Breast epithelium (tissue), 4 donors: ENCODE measurements at regions not wholly inside any gene's neighbourhood (a gene's known extent, or its start where the extent isn't known, plus 50 kb on each side); places are given as distances from the start of the nearest gene placed in this dataset.

Experiments
- DNase-seq, 2 donors: peaks; one replicate each; pipeline ENCODE4 v3.0.0-alpha.2; 2019; ENCODE audit warnings: low spot score in 2 of 2
- H3K27ac ChIP-seq, 2 donors: fragments of 200-600 bp; sonication (generic) in 1 of 2; one replicate each; pipeline ENCODE4 v1.5.1; 2016 to 2019; ENCODE audit warnings: mild to moderate bottlenecking in 1 of 2
- H3K27me3 ChIP-seq, 2 donors: fragments of 200-600 bp; sonication (generic) in 1 of 2; one replicate each; pipeline versions ENCODE4 v1.5.1 to v1.6.0; 2017 to 2019; ENCODE audit warnings: control low read depth in 1 of 2, mild to moderate bottlenecking in 1 of 2
- H3K36me3 ChIP-seq: fragments of 200-600 bp; one replicate; pipeline ENCODE4 v1.5.1; 2019
- H3K4me1 ChIP-seq, 2 donors: fragments of 200-600 bp; sonication (generic); one replicate each; pipeline ENCODE4 v1.5.1; 2016 to 2019; ENCODE audit warnings: control low read depth in 1 of 2
- H3K4me3 ChIP-seq, 3 donors: fragments of 200-600 bp; sonication (generic); 1 replicate in 2 of 3; 2 replicates in 1 of 3; pipeline ENCODE4 v1.5.1; 2016 to 2019; ENCODE audit warnings: mild to moderate bottlenecking in 3 of 3, moderate library complexity in 2 of 3
- H3K9me3 ChIP-seq, 2 donors: fragments of 200-600 bp; sonication (generic) in 1 of 2; one replicate each; pipeline ENCODE4 v1.5.1; 2016 to 2019; ENCODE audit warnings: control low read depth in 1 of 2
- CTCF ChIP-seq, 3 donors: fragments of 450-650 bp; IDR thresholded peaks; one replicate each; pipeline ENCODE4 v1.5.1; 2016 to 2017; ENCODE audit warnings: antibody characterized with exemption in 3 of 3, mild to moderate bottlenecking in 3 of 3, moderate library complexity in 3 of 3
- POLR2A ChIP-seq: fragments of 450-650 bp; IDR thresholded peaks from one replicate; pipeline ENCODE4 v1.6.1; 2016; ENCODE audit warnings: antibody characterized with exemption, mild to moderate bottlenecking, moderate library complexity
- POLR2AphosphoS5 ChIP-seq, 3 donors: sonication (generic); formaldehyde crosslinking; IDR thresholded peaks; one replicate each; pipeline ENCODE4 v1.6.1; 2017; ENCODE audit warnings: antibody characterized with exemption in 3 of 3
- intact Hi-C: fragments of 100-400 bp; cut with DNase I; formaldehyde crosslinking; loops from one replicate; pipeline ENCODE4 v1.15.1; 2023; ENCODE audit warnings: low total_unique reads

- H3K27ac ChIP-seq: peak overlapping the region; percentile 43 to 83
These were observed 77.5 kb upstream of the STEAP1B start for GRCh38 chr7:22577470-22578001.

DNA sequence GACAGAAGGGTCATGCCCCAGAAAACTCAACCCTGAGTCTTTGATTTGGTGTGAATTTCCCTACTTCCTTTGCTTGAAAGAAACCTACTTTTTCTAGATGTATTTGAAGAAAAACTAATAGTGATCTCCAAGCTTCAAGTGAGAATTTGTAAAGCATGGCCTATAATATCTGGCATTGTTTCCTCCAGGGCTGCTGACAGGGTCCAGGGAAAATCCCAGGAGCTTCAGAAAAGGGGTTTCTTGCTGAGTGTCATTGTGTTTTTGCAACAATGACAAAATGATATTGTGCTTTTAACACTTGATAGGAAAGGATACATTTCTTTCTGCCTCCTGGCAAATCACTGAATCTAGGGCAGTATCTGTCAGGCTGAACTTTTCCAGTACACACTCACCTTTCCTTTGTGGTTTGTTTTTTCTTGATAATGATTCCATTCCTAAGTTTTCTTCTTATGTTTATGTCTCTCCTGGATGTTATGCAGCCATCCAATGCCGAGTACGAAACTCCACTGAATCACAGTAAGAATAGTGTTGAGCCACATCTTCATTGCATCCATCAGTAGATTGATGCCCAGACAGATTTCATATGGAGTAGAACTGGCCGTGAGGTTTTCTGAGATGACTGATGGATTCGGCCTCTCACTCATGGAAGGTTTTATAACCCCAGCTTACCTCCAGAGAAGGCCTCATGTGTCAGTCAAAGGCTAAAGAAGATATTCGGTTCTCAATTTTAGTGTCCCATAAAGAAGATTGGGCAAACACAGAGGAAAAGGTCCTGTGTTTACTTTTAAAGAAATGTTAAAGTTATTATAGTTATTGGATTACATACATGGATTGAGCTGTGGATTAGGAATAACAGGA lies 76.9 kb upstream of the STEAP1B start:
- no peak for DNase-seq
- no peaks in the 10 kb centered on the region for H3K9me3 ChIP-seq
- H3K4me1 ChIP-seq: no peaks in the 10 kb centered on the region
- no peaks in the 10 kb centered on the region for H3K36me3 ChIP-seq
- H3K4me3 ChIP-seq: no peak overlapping the region
- H3K27me3 ChIP-seq: peaks cover 0 to under 1% of the 10 kb centered on the region in 2 donors
- H3K27ac ChIP-seq: peak overlapping the region; percentile 43 to 83
- intact Hi-C loops: no loop called here
- TF ChIP-seq POLR2AphosphoS5 (IDR thresholded peaks at IDR 0.05) (no peak), POLR2A (no peak), CTCF (IDR thresholded peaks at IDR 0.05) (no peak)

More at GRCh38 chr7:22577470-22578001, 77.5 kb upstream of the STEAP1B start:
- TF ChIP-seq CTCF (IDR thresholded peaks at IDR 0.05) (no peak), POLR2A (no peak), POLR2AphosphoS5 (IDR thresholded peaks at IDR 0.05) (peak; percentile 69 to 97 (median 79))
- no peak overlapping the region for H3K4me3 ChIP-seq
- H3K36me3 ChIP-seq: no peaks in the 10 kb centered on the region
- DNase-seq: peak in 1 of 2 donors; percentile 48
- intact Hi-C loops: no loop called here
- H3K27me3 ChIP-seq: no peaks in the 10 kb centered on the region
- H3K4me1 ChIP-seq: no peaks in the 10 kb centered on the region
- no peaks in the 10 kb centered on the region for H3K9me3 ChIP-seq

GRCh38 chr7:22574754-22575520 lies 74.9 kb upstream of the STEAP1B start:
- Histone ChIP-seq H3K27ac (no peak overlapping the region), H3K4me1 (no peaks in the 10 kb centered on the region), H3K4me3 (no peak overlapping the region), H3K27me3 (peaks cover 0 to 6% of the 10 kb centered on the region in 2 donors), H3K9me3 (no peaks in the 10 kb centered on the region), H3K36me3 (no peaks in the 10 kb centered on the region)
- TF ChIP-seq POLR2A (no peak), CTCF (IDR thresholded peaks at IDR 0.05) (no peak), POLR2AphosphoS5 (IDR thresholded peaks at IDR 0.05) (no peak)
- intact Hi-C loops: no loop called here
- DNase-seq: no peak

DNA sequence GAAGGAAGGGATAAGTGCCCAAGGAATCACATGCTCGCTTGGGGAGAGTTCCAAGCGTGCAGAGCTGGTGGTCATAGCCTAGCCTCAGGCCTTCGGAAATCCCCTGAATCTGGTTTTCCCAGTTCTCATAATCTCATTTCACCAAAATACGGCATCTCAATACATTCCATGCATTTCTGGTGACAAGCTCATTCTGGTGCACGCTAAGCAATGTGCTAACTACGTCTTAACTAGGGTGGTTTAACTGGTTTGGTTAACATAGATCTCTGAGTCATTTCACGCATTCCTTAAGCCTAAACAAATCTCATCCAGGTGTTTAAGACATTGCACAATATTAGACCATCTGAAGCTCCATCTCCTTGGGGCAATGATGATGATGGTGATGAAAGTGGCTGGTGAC lies 72.9 kb upstream of the STEAP1B start:
- no peaks in the 10 kb centered on the region for H3K36me3 ChIP-seq
- no peaks in the 10 kb centered on the region for H3K4me1 ChIP-seq
- DNase-seq: no peak
- no peak overlapping the region for H3K4me3 ChIP-seq
- H3K9me3 ChIP-seq: no peaks in the 10 kb centered on the region
- peaks cover 0 to 6% of the 10 kb centered on the region in 2 donors for H3K27me3 ChIP-seq
- intact Hi-C loops: no loop called here
- TF ChIP-seq CTCF (IDR thresholded peaks at IDR 0.05): no peak
- TF ChIP-seq POLR2A: no peak
- no peak for TF ChIP-seq POLR2AphosphoS5 (IDR thresholded peaks at IDR 0.05)
- no peak overlapping the region for H3K27ac ChIP-seq
